COR-L47 (cell line): ENCODE measurements at regions not wholly inside any gene's neighbourhood (a gene's known extent, or its start where the extent isn't known, plus 50 kb on each side); places are given as distances from the start of the nearest gene placed in this dataset.

Experiments used
- DNase-seq: peaks from one replicate; lab custom pipeline; 2025; lab: John Stamatoyannopoulos, UW

DNA sequence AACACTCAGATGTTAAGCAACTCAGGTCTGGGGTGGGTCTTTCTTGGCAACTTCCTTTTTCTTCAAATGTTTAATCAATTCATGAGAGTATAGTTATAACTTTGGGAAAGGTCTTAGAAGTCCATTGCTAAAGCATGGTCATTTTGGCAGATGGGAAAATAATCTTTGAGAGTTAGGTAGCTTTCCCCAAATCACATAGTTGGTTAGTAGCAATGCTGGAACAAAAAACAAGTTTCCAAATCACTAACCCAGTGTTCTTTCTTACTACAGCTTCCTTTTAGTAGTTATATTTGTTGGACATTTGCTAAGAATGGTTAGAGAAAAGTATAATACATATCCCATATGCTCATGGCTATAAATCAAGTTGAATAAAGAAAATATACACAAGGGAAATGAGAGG lies 185.2 kb upstream of the SLC14A2 start:
- no peak for DNase-seq

DNA sequence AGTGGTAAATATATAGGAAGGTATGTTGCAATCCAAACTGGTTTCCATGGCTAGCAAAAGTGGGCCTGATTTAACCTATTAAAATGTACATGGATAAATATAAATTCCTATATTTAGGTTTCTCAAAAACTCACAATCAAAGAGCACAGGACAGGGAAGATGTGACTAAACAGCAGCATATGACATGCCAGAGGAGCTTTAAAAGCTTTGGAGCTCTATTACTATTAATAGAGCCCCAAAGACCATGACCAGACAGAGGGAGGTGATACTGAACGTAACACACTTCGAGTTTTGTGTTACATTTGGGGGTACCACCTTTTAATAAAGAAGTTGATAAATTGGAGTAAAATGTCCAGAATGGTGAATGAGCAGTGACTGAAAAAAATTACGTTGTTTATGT lies 179.5 kb upstream of the SLC14A2 start:
- no peak for DNase-seq

GRCh38 chr18:45437366-45437765 lies 177.9 kb upstream of the SLC14A2 start:
- no peak for DNase-seq

DNA sequence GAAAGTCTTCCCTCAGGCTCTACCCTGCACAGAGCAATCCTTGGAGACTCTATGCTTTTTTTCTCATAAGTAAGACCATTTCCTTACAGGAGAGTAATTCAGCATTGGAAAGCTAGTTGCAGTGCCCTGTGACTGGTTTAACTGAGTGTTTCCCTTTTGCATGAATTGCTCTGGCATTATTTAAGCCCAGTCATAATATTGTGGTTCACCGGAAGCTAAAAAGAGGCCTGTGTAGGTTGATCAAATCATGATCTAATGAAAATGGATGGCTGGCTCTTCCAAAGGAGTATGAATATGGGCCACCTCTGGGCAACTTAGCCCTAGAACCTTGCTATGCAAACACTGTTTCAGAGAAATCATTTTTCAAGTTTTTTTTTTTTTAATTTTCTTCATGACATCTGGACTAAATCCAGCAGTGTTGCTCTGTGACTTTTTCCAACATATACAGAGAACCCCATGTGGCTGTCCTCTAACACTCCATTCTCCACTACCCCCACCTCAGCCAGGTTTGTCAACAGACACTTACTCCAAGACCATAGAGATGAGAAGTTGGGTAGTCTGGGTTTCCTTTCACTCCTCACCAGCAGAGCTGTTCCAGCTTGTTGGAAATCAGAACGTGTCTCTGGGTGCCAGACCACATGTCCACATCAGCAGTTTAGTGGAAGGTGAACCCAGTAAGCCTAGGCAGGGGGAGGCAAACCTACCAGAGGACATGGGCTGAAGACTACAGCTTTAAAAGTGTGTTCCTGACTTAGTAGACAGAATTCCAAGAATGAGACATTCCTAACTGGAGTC lies 175.2 kb upstream of the SLC14A2 start:
- no peak for DNase-seq

GRCh38 chr18:45441110-45441847 lies 174.0 kb upstream of the SLC14A2 start:
- DNase-seq, result peak; percentile 20

DNA sequence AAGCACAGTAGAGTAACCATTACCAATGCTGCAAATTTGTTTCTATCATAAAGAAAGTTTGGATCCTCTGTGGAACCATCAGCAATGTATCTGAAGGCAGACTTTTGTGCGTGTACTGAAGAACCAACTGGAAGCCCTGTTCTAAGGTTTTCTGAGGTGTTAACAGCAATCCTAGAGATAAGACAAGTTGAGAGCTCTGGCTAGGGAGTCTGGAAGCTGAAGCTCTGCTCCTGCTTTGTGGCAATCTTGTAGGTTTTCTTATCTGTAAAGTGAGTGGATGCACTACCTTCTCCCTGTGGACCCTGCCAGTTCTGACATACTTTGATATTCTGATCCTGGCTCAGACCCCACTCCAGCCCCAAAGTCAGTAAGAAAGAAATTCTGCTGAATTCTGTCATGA lies 171.2 kb upstream of the SLC14A2 start:
- no peak for DNase-seq

- DNase-seq, result no peak
Observed at GRCh38 chr18:45447355-45448265, 167.7 kb upstream of the SLC14A2 start.

DNA sequence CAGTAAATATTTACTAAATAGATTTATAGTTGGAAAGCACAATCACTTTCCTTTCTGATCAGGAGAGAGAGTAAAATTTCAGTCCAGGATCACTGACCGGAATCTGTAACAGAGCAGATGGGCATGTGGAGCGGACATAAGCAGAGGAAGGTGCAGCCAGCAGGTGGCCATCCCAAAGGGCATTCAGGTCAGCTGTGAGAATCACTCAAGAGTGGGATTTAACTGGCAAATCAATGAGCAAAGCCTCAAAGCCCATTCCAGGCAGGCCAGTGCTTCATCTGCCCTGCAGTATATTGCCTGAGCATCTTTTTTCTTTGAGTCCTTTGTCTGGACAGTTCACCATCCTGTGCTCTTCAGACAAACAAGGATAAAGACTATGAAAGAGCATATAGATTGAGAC lies 166.4 kb upstream of the SLC14A2 start:
- DNase-seq, result no peak

GRCh38 chr18:45449418-45450227 lies 165.7 kb upstream of the SLC14A2 start:
- peak; percentile 76 for DNase-seq

DNA sequence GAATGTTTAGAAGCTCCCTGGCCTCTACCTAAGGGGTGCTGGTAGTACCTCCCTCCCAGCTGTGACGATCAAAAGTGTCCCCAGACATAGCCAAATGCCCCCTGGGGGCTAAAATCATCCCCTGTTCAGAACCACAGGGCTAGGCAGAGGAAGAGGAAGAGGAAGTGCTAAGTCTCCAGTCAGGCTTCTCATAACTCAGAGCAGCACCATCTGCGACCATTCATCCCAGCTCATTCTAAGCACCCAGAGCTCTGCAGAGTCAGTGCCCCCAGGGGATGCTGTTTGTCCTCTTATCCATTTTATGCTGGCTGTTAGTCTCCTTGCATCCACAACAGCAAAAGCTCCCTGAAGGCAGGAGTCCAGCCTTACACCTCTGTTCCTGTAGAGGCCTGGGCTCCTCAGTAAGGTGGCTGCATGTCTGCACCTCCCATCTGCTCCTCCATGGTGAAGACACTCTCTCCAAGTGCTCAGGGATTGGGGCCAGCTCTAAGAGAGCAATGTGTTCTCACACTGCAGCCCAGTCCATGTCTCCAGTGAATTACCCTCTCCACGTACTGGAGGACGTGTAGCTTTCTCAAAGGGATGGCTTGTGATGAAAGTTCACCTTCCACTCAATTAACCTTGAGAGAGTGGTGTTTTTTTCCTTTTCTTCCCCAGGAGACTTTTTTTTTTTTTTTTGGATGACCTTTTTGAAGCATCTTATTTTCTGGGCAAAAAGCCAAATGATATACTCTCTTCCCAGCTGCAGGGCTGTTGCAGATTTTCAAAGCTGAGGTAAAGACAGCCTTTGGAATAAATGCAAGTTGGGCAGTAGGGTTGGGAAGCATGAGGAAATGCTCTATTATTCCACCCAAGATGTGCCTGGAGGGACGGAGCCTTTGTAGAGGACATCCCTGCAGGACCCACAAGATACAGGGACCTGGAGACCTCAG lies 158.9 kb upstream of the SLC14A2 start:
- peak; percentile 68 for DNase-seq

DNA sequence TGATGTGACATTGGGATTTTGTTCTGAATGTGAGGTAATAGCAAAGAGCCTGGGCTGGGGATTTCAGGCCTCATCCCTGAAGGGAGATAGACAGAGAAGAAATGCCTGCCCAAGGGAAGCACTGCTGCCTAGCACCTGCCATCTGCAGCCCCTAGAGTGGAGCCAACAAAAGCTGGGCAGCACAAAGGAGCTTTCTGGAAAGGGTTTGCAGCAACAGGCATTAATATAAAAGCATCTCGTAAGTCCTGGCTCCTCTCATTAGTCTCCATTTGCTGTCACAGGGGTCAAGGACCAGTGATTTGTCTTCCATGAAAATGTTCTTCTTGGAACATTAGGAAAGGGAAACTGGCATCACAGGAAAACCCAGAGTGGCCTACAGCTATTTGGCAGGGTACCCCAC lies 157.2 kb upstream of the SLC14A2 start:
- DNase-seq, result no peak

- no peak for DNase-seq
Observed at GRCh38 chr18:45462179-45462578, 153.1 kb upstream of the SLC14A2 start.

DNA sequence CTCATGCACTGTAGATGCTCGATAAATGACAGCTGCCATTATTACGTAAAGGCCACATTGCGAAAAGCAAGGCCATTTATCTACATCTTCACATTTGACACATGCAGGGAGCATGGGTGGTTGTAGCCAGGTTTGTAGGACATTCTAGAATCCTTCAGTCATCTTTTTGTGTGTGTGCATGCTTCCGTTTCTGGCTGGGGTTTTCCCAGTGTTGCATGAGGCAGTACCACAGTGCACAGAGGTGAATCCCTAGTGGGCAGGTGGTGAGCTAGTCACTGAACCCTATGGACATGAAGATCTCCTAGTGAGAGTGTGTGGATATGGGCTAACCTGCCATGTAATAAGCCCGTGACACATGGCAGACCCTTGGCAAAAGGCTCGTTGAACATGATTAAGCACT lies 151.8 kb upstream of the SLC14A2 start:
- no peak for DNase-seq

DNA sequence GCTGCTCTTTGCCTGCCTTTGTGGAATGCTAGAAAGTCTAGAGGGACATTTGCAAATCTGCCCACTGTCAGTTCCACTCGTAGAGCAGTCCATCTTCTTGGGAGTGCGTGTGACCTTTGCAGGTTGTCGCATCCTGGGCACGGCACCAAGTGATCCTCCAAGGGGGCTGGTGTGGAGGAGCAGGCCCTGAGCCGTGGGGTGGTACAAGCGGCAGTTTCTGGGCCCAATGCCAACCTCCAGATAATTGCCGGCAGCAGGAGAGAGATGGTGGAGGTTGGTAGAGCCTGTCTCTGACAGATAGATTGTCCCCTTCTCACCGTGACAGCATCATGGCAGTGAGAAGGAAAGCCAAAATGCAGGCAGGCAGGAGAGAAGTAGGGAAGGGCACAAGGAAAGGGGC lies 150.7 kb upstream of the SLC14A2 start:
- DNase-seq, result peak; percentile 97

GRCh38 chr18:45467293-45467692 lies 148.0 kb upstream of the SLC14A2 start:
- DNase-seq, result no peak

DNA sequence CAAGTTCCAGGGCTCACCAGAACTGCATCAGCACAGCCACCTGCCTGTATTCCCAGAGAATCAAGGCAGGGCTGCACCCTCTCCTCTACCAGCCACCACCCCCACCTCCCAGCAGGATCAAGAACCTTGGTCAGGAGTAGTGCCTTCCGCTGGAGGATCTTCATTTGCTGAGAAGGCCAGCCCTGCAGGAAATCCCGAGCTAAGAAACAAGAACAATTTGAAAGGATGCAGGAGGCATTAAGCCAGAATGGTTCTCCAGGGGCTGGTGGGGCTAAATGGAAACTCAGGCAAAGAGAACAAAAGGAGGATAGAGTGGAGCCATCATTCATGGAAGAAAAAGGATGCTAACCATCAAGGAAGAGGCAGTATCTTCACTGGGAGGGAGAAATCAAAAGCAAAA lies 147.3 kb upstream of the SLC14A2 start:
- no peak for DNase-seq

GRCh38 chr18:45478889-45479288 lies 136.4 kb upstream of the SLC14A2 start:
- no peak for DNase-seq

- no peak for DNase-seq
Observed at GRCh38 chr18:45480219-45481015, 134.9 kb upstream of the SLC14A2 start.

- no peak for DNase-seq
Observed at GRCh38 chr18:45481821-45482220, 133.5 kb upstream of the SLC14A2 start.

- DNase-seq, result no peak
Observed at GRCh38 chr18:45482286-45482685, 133.0 kb upstream of the SLC14A2 start.
